AML-193 (cell line): ENCODE measurements at regions not wholly inside any gene's neighbourhood (a gene's known extent, or its start where the extent isn't known, plus 50 kb on each side); places are given as distances from the start of the nearest gene placed in this dataset.

Source experiments
- DNase-seq, 2 experiments: peaks; one replicate each; lab custom pipeline; 2025; lab: John Stamatoyannopoulos, UW

GRCh38 chr1:119565131-119565772, 58.2 kb downstream of the HSD3B1 start:
- no peak for DNase-seq

GRCh38 chr1:119569095-119569494, 62.1 kb downstream of the HSD3B1 start:
- peak in 1 of 2 experiments; percentile 9 for DNase-seq
